SKM-1 (cell line): ENCODE measurements at regions not wholly inside any gene's neighbourhood (a gene's known extent, or its start where the extent isn't known, plus 50 kb on each side); places are given as distances from the start of the nearest gene placed in this dataset.

Experiments used
- DNase-seq: peaks from one replicate; lab custom pipeline; 2025; ENCODE audit not compliant: unreplicated experiment; lab: John Stamatoyannopoulos, UW

GRCh38 chr22:34972191-34972897, 93.6 kb upstream of the ISX start:
- no peak for DNase-seq

- no peak for DNase-seq
Measured at GRCh38 chr22:34973016-34973415, 92.9 kb upstream of the ISX start.

- no peak for DNase-seq
Measured at GRCh38 chr22:34973926-34974325, 92.0 kb upstream of the ISX start.

- no peak for DNase-seq
Measured at GRCh38 chr22:34975721-34976120, 90.2 kb upstream of the ISX start.

GRCh38 chr22:34976474-34976873, 89.5 kb upstream of the ISX start:
- DNase-seq, result no peak

- no peak for DNase-seq
Measured at GRCh38 chr22:34976886-34977285, 89.1 kb upstream of the ISX start.

GRCh38 chr22:34986523-34986922, 79.4 kb upstream of the ISX start:
- DNase-seq, result no peak

GRCh38 chr22:34992672-34993071, 73.3 kb upstream of the ISX start:
- DNase-seq, result no peak

- no peak for DNase-seq
Measured at GRCh38 chr22:34993548-34993947, 72.4 kb upstream of the ISX start.

- DNase-seq, result no peak
Measured at GRCh38 chr22:34997633-34998299, 68.2 kb upstream of the ISX start.

GRCh38 chr22:34998921-34999320, 67.0 kb upstream of the ISX start:
- no peak for DNase-seq

GRCh38 chr22:35008213-35008612, 57.7 kb upstream of the ISX start:
- DNase-seq, result no peak

GRCh38 chr22:35010543-35010942, 55.4 kb upstream of the ISX start:
- no peak for DNase-seq

- no peak for DNase-seq
Measured at GRCh38 chr22:35014812-35015211, 51.1 kb upstream of the ISX start.
